ENCODE measurements at regions not wholly inside any gene's neighbourhood (a gene's known extent, or its start where the extent isn't known, plus 50 kb on each side); places are given as distances from the start of the nearest gene placed in this dataset.

GRCh38 chr4:138330531-138330930 is 88.4 kb upstream of the SLC7A11 start:
- TF ChIP-seq, protein P1, sequence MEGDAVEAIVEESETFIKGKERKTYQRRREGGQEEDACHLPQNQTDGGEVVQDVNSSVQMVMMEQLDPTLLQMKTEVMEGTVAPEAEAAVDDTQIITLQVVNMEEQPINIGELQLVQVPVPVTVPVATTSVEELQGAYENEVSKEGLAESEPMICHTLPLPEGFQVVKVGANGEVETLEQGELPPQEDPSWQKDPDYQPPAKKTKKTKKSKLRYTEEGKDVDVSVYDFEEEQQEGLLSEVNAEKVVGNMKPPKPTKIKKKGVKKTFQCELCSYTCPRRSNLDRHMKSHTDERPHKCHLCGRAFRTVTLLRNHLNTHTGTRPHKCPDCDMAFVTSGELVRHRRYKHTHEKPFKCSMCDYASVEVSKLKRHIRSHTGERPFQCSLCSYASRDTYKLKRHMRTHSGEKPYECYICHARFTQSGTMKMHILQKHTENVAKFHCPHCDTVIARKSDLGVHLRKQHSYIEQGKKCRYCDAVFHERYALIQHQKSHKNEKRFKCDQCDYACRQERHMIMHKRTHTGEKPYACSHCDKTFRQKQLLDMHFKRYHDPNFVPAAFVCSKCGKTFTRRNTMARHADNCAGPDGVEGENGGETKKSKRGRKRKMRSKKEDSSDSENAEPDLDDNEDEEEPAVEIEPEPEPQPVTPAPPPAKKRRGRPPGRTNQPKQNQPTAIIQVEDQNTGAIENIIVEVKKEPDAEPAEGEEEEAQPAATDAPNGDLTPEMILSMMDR (IDR thresholded peaks at IDR 0.05) = no peak
- no peak for TF ChIP-seq POLR2A (IDR thresholded peaks at IDR 0.05)

All from esophagus squamous epithelium (tissue), 4 donors.